ENCODE measurements at regions not wholly inside any gene's neighbourhood (a gene's known extent, or its start where the extent isn't known, plus 50 kb on each side); places are given as distances from the start of the nearest gene placed in this dataset.
"Not testable (repeated sequence)": the region's sequence is repeated elsewhere in the genome, so short reads cannot be mapped to it uniquely, and the experiment has no call there.

DNA sequence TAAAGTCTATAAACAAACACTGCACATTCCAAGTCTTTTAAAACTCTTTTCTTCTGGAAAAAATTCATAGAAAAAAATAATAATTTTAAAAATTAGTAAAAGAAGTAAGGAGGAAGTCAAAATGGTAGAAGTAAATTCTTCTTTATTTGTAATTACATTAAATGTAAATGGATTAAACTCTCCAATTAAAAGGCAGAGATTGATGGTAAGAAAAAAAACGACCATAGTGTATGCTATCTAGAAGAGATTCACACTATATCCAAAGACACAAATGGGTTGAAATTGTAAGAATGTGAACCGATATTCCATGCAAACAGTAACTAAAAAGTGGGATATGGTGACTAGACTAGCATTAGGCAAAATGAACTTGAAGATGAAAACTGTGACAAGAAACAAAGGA lies 1196.1 kb upstream of the CDH2 start:
- Histone ChIP-seq H3K27me3 (ENCODE audit: insufficient read depth, low read length, poor library complexity) (no peaks in the 10 kb centered on the region), H3K9ac (ENCODE audit: low read depth, low read length) (no peak overlapping the region), H3K4me2 (ENCODE audit: insufficient read depth, low read length) (no peak overlapping the region), H3K27ac (ENCODE audit: low read length) (no peak overlapping the region), H3K36me3 (ENCODE audit: insufficient read depth, low read length) (no peaks in the 10 kb centered on the region), H2AFZ (ENCODE audit: low read depth, low read length) (no peak overlapping the region), H3K9me3 (ENCODE audit: insufficient read depth, low read length, severe bottlenecking) (peaks cover 14% of the 10 kb centered on the region), H3K4me3 (ENCODE audit: low read depth in 1 of 2, low read length in 2 of 2) (no peak overlapping the region), H3K79me2 (ENCODE audit: insufficient read depth, low read length) (no peaks in the 10 kb centered on the region), H3K4me1 (ENCODE audit: insufficient read depth, low read length) (no peaks in the 10 kb centered on the region), H4K20me1 (ENCODE audit: insufficient read depth, low read length) (no peaks in the 10 kb centered on the region)
- TF ChIP-seq EZH2 (IDR thresholded peaks at IDR 0.05; ENCODE audit: borderline replicate concordance, low read depth, low read length, severe bottlenecking), result no peak
- TF ChIP-seq, protein P1, sequence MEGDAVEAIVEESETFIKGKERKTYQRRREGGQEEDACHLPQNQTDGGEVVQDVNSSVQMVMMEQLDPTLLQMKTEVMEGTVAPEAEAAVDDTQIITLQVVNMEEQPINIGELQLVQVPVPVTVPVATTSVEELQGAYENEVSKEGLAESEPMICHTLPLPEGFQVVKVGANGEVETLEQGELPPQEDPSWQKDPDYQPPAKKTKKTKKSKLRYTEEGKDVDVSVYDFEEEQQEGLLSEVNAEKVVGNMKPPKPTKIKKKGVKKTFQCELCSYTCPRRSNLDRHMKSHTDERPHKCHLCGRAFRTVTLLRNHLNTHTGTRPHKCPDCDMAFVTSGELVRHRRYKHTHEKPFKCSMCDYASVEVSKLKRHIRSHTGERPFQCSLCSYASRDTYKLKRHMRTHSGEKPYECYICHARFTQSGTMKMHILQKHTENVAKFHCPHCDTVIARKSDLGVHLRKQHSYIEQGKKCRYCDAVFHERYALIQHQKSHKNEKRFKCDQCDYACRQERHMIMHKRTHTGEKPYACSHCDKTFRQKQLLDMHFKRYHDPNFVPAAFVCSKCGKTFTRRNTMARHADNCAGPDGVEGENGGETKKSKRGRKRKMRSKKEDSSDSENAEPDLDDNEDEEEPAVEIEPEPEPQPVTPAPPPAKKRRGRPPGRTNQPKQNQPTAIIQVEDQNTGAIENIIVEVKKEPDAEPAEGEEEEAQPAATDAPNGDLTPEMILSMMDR (IDR thresholded peaks at IDR 0.05; ENCODE audit: borderline replicate concordance, extremely low read depth, low read length, poor library complexity, severe bottlenecking), result no peak
- no peak for ATAC-seq (ENCODE audit: insufficient read depth, low read depth)
- no peak for DNase-seq

DNA sequence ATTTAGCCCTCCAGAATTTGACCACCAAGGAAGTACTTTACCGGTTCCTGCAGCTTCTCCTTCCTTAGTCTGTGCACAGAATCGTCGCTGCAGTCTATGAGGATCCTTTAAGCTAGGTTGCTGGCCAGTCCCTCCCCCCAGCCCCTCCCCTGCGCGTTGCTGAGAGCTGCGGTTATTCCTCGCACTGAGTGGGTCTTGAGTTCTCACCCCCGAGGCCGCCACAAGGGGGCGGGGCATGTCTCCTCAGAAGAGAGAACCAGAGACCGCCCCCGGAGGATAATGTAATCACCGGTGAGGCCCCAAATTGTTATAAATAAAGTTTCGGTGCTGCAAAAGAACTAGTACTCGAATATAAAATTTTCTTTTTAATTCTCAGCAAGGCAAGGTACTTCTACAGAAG lies 1184.9 kb upstream of the CDH2 start:
- Histone ChIP-seq H3K9me3 (ENCODE audit: insufficient read depth, low read length, severe bottlenecking) (no peaks in the 10 kb centered on the region), H4K20me1 (ENCODE audit: insufficient read depth, low read length) (no peaks in the 10 kb centered on the region), H3K27me3 (ENCODE audit: insufficient read depth, low read length, poor library complexity) (no peaks in the 10 kb centered on the region), H3K4me2 (ENCODE audit: insufficient read depth, low read length) (no peak overlapping the region), H3K79me2 (ENCODE audit: insufficient read depth, low read length) (no peaks in the 10 kb centered on the region), H3K36me3 (ENCODE audit: insufficient read depth, low read length) (no peaks in the 10 kb centered on the region), H2AFZ (ENCODE audit: low read depth, low read length) (no peak overlapping the region), H3K27ac (ENCODE audit: low read length) (no peak overlapping the region), H3K4me3 (ENCODE audit: low read depth in 1 of 2, low read length in 2 of 2) (no peak overlapping the region), H3K4me1 (ENCODE audit: insufficient read depth, low read length) (0 out of 2 replicates have a peak, but pooled peaks cover 4% of the 10 kb centered on the region), H3K9ac (ENCODE audit: low read depth, low read length) (no peak overlapping the region)
- TF ChIP-seq EZH2 (IDR thresholded peaks at IDR 0.05; ENCODE audit: borderline replicate concordance, low read depth, low read length, severe bottlenecking), result no peak
- TF ChIP-seq, protein P1 (IDR thresholded peaks at IDR 0.05; ENCODE audit: borderline replicate concordance, extremely low read depth, low read length, poor library complexity, severe bottlenecking), result no peak
- DNase-seq (no peak), ATAC-seq (ENCODE audit: insufficient read depth, low read depth) (no peak)

DNA sequence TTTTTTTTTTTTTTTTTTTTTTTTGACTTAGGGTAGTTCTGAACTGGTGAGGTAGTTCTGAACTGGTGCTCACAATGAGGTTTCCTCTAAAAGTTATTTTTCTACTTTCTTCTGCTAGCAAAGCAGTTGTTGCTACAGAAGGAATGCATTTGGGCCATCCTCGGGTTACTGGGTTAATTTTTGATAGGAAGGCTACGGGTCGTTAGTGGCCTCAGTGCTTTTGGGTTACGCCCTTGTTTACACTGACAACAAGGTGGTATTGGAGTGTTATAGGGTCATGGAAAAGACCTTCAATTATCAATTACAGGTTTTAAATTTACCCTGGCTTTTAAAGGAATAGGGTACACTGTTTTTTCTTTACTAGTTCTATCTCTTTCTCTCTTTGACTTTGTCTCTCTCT lies 1183.7 kb upstream of the CDH2 start:
- not testable (repeated sequence) for H4K20me1 ChIP-seq (ENCODE audit: insufficient read depth, low read length); ATAC-seq (ENCODE audit: insufficient read depth, low read depth); H3K36me3 ChIP-seq (ENCODE audit: insufficient read depth, low read length); H3K4me2 ChIP-seq (ENCODE audit: insufficient read depth, low read length); H3K9me3 ChIP-seq (ENCODE audit: insufficient read depth, low read length, severe bottlenecking); DNase-seq; H3K27me3 ChIP-seq (ENCODE audit: insufficient read depth, low read length, poor library complexity); H2AFZ ChIP-seq (ENCODE audit: low read depth, low read length); H3K79me2 ChIP-seq (ENCODE audit: insufficient read depth, low read length); H3K4me1 ChIP-seq (ENCODE audit: insufficient read depth, low read length); H3K27ac ChIP-seq (ENCODE audit: low read length); H3K4me3 ChIP-seq (ENCODE audit: low read depth in 1 of 2, low read length in 2 of 2); H3K9ac ChIP-seq (ENCODE audit: low read depth, low read length)

DNA sequence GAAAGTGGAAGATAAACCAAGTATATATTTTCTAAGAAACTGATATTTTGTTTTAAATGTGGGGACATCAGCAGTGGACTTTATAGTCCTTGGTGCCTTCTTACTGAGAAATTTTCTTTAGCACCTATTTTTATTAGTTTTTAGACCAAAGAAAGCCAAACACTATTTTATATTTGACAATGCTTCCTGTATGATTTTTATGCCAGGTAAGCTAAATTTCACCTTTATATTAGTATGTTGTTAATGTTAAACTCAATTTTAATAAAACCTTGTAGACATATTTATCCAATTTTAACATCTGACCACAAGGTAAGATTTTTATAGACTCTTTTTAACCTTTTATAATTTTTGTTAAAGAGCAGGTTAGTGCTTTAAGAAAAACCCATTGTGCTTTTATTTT lies 1182.3 kb upstream of the CDH2 start:
- not testable (repeated sequence) for H3K27ac ChIP-seq (ENCODE audit: low read length); H3K27me3 ChIP-seq (ENCODE audit: insufficient read depth, low read length, poor library complexity); H3K9ac ChIP-seq (ENCODE audit: low read depth, low read length); H3K9me3 ChIP-seq (ENCODE audit: insufficient read depth, low read length, severe bottlenecking); H3K79me2 ChIP-seq (ENCODE audit: insufficient read depth, low read length); H3K4me3 ChIP-seq (ENCODE audit: low read depth in 1 of 2, low read length in 2 of 2); H3K36me3 ChIP-seq (ENCODE audit: insufficient read depth, low read length); ATAC-seq (ENCODE audit: insufficient read depth, low read depth); H3K4me1 ChIP-seq (ENCODE audit: insufficient read depth, low read length); DNase-seq; H4K20me1 ChIP-seq (ENCODE audit: insufficient read depth, low read length)
- Histone ChIP-seq H3K4me2 (ENCODE audit: insufficient read depth, low read length) (0 out of 2 replicates have a peak overlapping the region, but pooled peaks have one; percentile 31), H2AFZ (ENCODE audit: low read depth, low read length) (peak overlapping the region; percentile 19; the same call in 1 of the 2 replicates)
